Right ventricle myocardium superior (tissue), 1 donor: ENCODE measurements at regions not wholly inside any gene's neighbourhood (a gene's known extent, or its start where the extent isn't known, plus 50 kb on each side); places are given as distances from the start of the nearest gene placed in this dataset.

Experiments used
- ATAC-seq: fragments of 200-7000 bp; cut with Tn5 transposase; one replicate; pipeline ENCODE4 v1.9.1; 2020; ENCODE audit warnings: mild to moderate bottlenecking; ENCODE audit not compliant: poor library complexity
- DNase-seq: peaks from one replicate; pipeline ENCODE4 v3.0.0-alpha.2; 2020
- intact Hi-C: fragments of 100-400 bp; cut with DNase I; formaldehyde crosslinking; loops from one replicate; pipeline ENCODE4 v1.11.2; 2022
- donor health status: DM: no; HTN: yes; CAD: no; lungs with severe emphysema.

DNA sequence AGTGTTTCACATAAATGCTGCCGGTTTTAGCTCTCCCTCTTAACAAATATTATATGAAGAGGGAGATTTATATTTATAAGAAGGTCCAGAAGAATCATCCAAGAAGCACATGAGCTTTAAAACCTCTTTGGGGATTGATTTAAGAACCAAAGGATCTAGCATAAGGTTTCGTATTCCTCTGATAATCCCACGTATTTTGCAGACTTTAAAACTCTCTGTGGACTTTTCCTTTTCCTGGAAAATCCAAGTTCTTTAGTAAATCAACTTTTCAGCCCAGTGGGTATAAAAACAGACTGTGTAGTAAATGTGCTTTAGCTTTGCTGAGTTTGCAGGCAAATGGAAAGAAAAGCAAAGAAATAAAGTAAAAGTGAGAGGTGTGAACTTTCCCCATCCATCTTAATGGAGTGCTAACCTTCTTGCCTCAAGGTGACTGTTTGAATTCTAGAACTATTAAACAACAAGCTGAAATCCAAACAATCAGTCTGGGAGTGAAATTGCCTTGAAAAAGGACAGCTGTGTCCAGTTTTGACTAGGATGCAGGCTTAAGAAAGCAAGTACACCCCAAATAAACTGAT, 363.4 kb upstream of the SLC24A2 start:
- no peak for ATAC-seq
- no peak for DNase-seq
- intact Hi-C loops: no loop called here

DNA sequence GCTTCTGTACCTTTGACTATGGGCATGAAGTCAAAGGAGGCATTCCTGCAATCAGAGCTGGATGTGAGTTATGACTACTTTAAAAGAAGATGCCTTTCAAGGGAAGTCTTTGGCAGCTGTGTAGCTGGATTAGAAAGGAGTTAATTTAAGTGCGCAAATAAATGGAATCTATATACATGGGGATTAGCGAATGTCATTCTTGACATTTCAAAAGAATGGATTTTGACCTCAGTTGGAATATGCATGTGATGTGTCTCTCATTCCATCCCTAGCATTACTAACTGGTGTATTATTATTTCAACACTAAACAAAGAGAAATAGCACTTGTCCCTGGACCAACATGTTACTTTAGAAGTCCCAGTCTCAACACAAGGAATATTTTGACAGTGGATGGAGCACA, 359.6 kb upstream of the SLC24A2 start:
- no peak for ATAC-seq

DNA sequence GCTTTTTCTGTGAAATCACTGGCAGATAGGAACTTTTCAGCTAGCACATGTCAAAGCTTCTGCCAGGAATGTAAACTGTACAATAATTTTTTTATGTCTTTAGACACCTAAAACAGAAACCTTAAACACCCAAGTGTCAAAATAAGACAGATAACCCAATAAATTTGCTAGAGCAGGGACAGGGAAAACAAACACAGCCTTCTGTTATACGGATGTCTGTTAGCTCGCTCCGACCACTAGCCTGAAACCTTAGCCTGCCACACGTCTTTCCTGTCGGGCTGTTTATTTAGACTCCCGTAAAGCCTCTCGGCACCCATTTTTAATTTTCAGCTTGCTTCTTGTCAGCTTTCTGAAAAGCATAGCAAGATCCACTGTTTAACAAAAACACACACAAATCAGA, 355.4 kb upstream of the SLC24A2 start:
- no peak for DNase-seq
- intact Hi-C loops: no loop called here

More for the DNA sequence above, 359.6 kb upstream of the SLC24A2 start:
- intact Hi-C loops: no loop called here
- DNase-seq: no peak

GRCh38 chr9:20139763-20140290, 351.0 kb upstream of the SLC24A2 start:
- DNase-seq (no peak), ATAC-seq (no peak)
- intact Hi-C loops: no loop called here

More for the DNA sequence above, 355.4 kb upstream of the SLC24A2 start:
- ATAC-seq: no peak

DNA sequence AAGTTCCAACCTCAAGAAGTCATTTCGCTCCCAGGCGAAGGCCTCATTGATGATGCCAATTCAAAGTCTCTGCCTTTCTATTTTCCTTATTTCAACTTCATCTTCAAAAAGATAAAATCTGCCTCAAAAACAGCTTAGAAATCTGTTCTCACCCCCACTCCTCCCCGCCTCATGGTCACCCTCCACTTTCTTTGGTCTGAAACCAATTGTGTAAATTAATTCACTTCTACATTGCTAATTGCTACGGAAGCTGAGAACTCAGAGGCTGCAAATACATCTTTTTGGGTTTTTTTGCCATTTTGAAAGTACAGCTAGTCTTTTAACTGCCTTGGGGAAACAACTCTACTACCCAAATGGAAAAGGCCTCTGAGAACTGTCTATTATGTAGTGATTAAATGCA, 350.0 kb upstream of the SLC24A2 start:
- DNase-seq (no peak), ATAC-seq (no peak)
- intact Hi-C loops: no loop called here

- DNase-seq (no peak), ATAC-seq (no peak)
- intact Hi-C loops: no loop called here
Observed at GRCh38 chr9:20138116-20138515, 349.3 kb upstream of the SLC24A2 start.

GRCh38 chr9:20137425-20137824, 348.6 kb upstream of the SLC24A2 start:
- intact Hi-C loops: no loop called here
- ATAC-seq (no peak), DNase-seq (no peak)

GRCh38 chr9:20135119-20135697, 346.4 kb upstream of the SLC24A2 start:
- intact Hi-C loops: no loop called here
- no peak for ATAC-seq
- no peak for DNase-seq

- intact Hi-C loops: no loop called here
- ATAC-seq: no peak
Observed at GRCh38 chr9:20125727-20126126, 336.9 kb upstream of the SLC24A2 start.

DNA sequence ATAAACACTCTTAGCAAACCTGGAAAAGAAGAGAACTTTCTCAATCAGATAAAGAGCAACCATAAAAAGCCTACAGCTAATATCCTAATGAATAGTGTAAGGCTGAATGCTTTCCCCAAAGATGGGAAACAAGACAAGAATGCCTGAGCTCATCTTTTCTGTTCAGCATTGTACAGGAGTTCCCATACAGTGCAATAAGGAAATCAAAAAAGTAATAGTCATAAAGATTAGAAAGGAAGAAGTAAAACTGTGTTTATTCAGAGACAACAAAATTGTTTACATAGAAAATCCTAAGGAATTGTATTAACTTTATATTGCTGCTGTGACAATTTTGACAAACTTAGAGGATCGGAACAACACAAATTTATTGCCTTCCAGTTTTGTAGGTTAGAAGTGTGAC, 330.7 kb upstream of the SLC24A2 start:
- intact Hi-C loops: no loop called here
- DNase-seq (no peak), ATAC-seq (no peak)

More at GRCh38 chr9:20125727-20126126, 336.9 kb upstream of the SLC24A2 start:
- no peak for DNase-seq

DNA sequence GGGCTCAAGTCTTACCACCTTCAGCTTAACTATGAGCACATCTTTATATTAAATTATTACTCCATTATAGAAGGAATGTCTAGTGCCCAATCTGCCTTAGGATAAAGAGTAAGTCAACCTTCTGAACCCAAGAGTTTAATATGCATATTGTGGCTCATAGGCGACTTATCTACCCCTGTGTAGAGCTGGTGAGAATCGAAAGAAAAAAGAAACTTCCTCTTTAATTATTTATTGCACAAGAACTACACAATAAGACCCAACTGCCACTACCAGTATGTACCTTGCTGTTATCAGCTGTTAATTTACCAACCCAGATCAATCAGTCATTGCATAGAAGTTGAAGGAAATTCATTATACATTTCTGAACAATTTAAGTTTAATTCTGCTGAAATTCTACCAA, 329.1 kb upstream of the SLC24A2 start:
- intact Hi-C loops: no loop called here
- no peak for DNase-seq
- ATAC-seq: no peak

DNA sequence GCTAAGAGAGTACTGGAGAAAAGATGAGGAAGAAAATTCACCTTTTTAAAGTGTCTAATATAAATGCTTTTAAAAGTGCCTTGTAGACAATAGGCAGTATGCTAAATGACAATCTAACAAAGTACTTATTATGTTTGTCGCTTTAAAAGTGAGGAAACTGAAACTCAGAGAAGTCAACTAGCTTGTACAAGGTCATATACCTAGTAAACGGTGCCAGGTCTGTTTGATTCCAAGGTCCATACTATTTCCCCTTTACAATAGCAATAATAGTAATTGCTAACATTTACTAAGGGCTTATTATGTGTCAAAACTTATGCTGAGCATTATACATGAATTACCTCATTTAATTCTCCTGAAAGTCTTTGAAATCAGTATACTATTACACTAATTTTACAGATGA, 328.6 kb upstream of the SLC24A2 start:
- DNase-seq: no peak
- intact Hi-C loops: no loop called here
- no peak for ATAC-seq

DNA sequence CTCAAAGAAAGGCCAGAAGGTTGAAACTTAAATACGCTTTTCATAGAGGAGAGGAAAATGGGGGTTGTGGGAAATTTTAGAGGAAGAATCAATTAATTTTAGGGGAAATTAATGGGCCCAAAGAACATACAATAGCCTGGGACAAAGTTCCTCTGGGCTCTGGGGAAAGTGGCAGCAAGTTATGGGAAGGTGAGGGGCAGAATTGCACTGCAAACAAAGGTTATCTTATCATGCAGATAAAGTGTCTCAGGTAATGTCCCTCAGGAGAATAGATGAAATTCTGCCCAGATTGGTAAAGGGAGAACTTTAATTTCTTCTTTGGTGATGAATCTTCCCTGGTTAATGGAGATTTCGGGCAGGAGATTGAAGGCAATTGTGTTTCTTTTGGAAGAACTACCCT, 326.1 kb upstream of the SLC24A2 start:
- no peak for DNase-seq
- intact Hi-C loops: no loop called here
- ATAC-seq: no peak

- DNase-seq: no peak
- no peak for ATAC-seq
- intact Hi-C loops: no loop called here
Observed at GRCh38 chr9:20112205-20112783, 323.5 kb upstream of the SLC24A2 start.

- ATAC-seq (no peak), DNase-seq (no peak)
- intact Hi-C loops: no loop called here
Observed at GRCh38 chr9:20111173-20111843, 322.5 kb upstream of the SLC24A2 start.

- ATAC-seq: no peak
- intact Hi-C loops: no loop called here
- no peak for DNase-seq
Observed at GRCh38 chr9:20095430-20096092, 306.7 kb upstream of the SLC24A2 start.

DNA sequence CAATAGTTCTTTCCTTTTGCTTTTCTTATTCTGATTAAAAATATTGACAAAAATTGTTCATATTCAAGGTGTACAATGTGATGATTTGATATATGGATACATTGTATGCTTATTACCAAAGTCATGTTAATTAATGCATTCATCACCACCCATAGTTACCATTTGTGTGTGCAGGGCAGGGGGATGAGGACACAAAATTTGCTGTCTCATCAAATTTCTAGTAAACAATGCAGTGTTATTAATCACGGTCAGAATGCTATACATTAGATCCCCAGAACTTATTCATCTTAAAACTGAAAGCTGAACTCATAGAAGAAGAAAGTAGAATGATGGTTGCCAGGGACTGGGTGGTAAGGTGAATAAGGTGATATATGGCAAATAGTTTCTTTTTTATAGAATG, 303.7 kb upstream of the SLC24A2 start:
- intact Hi-C loops: no loop called here
- no peak for DNase-seq
- no peak for ATAC-seq

DNA sequence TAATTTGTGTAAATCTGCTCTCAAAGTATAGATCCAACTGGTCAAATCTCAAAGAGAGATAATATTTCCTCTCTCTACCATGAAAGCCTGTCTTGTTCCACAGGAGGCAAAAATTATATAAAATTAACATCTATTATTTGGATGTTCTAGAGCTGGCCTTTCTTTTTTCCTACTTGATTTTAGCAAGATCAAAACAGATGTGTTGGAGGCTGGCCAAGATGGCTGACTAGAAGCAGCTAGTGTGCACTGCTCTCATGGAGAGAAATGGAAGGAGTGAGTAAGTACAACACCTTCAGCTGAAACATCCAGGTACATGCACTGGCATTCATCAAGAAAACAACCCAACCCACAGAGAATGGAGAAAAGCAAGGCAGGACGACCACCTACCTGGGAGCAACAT, 298.6 kb upstream of the SLC24A2 start:
- DNase-seq (no peak), ATAC-seq (no peak)
- intact Hi-C loops: no loop called here

- no peak for ATAC-seq
- no peak for DNase-seq
- intact Hi-C loops: no loop called here
Observed at GRCh38 chr9:20085842-20086241, 297.0 kb upstream of the SLC24A2 start.
